ENCODE measurements at regions not wholly inside any gene's neighbourhood (a gene's known extent, or its start where the extent isn't known, plus 50 kb on each side); places are given as distances from the start of the nearest gene placed in this dataset.

DNA sequence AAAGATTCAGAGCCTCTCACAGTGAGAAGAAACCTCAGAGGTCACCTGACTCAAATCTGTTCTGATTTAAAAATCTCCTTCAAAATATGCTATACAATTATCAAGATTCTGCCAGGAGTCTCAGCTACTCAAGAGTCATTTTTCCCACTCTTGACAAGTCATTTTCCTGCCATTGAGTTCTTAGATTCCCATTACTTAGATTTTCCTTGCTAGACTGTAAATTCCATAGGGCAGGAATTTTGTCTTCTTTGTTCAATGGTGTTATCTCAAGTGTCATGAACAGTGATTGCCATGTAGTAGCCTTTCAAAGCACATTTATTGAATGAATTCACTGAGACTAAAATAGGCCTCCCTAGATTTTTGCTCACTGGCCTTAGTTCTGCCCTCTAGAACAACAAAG lies 95.9 kb downstream of the PCTP start:
- TF ChIP-seq, protein P1, sequence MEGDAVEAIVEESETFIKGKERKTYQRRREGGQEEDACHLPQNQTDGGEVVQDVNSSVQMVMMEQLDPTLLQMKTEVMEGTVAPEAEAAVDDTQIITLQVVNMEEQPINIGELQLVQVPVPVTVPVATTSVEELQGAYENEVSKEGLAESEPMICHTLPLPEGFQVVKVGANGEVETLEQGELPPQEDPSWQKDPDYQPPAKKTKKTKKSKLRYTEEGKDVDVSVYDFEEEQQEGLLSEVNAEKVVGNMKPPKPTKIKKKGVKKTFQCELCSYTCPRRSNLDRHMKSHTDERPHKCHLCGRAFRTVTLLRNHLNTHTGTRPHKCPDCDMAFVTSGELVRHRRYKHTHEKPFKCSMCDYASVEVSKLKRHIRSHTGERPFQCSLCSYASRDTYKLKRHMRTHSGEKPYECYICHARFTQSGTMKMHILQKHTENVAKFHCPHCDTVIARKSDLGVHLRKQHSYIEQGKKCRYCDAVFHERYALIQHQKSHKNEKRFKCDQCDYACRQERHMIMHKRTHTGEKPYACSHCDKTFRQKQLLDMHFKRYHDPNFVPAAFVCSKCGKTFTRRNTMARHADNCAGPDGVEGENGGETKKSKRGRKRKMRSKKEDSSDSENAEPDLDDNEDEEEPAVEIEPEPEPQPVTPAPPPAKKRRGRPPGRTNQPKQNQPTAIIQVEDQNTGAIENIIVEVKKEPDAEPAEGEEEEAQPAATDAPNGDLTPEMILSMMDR (conservative IDR thresholded peaks at IDR 0.05; ENCODE audit: low read depth, low read length), result no peak
- no peak for DNase-seq (ENCODE audit: low read depth)
- no peak overlapping the region for H3K4me3 ChIP-seq (ENCODE audit: low read depth, low read length)

DNA sequence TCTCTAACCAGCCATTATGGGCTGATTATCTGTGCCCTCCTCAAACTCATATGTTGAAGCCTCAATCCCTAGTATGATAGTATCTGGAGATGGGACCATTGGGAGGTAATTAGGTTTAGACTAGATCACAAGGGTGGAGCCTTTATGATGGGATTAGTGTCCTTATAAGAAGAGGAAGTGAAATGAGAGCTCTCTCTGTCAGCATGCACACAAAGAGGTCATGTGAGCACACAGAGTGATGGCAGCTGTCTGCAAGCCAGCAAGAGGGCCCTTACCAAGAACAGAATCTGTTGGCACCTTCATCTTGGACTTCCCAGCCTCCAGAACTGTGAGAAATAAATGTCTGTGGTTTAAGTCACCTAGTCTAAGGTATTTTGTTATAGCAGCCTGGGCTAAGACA lies 101.9 kb downstream of the PCTP start:
- H3K4me3 ChIP-seq (ENCODE audit: low read depth, low read length), result no peak overlapping the region
- TF ChIP-seq, protein P1 (conservative IDR thresholded peaks at IDR 0.05; ENCODE audit: low read depth, low read length), result no peak
- no peak for DNase-seq (ENCODE audit: low read depth)

- TF ChIP-seq, protein P1 (conservative IDR thresholded peaks at IDR 0.05; ENCODE audit: low read depth, low read length), result no peak
- no peak overlapping the region for H3K4me3 ChIP-seq (ENCODE audit: low read depth, low read length)
- no peak for DNase-seq (ENCODE audit: low read depth)
Observed at GRCh38 chr17:55859301-55859795, 108.5 kb downstream of the PCTP start.

GRCh38 chr17:55865072-55865762 lies 114.4 kb downstream of the PCTP start:
- TF ChIP-seq, protein P1 (conservative IDR thresholded peaks at IDR 0.05; ENCODE audit: low read depth, low read length), result no peak
- DNase-seq (ENCODE audit: low read depth), result no peak
- H3K4me3 ChIP-seq (ENCODE audit: low read depth, low read length), result no peak overlapping the region

DNA sequence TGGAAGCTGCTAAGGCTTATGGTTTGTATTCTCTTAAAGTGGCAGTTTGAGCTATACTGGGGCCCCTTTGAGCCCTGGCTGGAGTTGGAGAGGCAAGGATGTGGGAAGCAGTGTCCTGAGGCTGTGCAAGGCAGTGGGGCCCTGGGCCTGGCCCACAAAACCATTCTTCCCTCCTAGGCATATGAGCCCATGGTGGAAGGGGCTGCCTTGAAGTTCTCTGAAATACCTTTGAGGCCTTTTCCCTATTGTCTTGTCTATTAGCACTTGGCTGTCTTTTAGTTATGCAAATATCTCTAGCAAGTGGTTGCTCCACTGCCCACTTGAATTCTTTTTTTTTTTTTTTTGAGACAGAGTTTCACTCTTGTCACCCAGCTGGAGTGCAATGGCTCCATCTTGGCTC lies 119.2 kb downstream of the PCTP start:
- TF ChIP-seq, protein P1 (conservative IDR thresholded peaks at IDR 0.05; ENCODE audit: low read depth, low read length), result no peak
- no peak for DNase-seq (ENCODE audit: low read depth)
- no peak overlapping the region for H3K4me3 ChIP-seq (ENCODE audit: low read depth, low read length)

DNA sequence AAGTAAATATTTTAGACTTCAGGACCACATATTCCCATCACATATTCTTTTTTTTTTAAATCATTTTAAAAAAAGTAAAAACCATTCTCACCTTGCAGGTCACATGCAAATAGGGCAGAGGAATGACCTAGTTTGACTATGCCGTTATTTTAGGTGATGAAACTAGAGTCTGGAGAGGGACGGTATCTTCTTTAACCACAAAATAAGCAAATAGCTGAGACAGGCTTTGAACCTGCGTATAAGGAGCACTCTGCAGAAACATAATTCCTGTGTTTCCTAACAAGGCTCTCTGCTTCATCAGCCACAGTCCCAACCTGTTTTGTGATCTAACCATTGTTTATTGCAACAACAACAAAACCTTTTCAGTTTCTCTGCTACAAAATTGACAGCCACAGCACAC lies 121.5 kb downstream of the PCTP start:
- TF ChIP-seq, protein P1 (conservative IDR thresholded peaks at IDR 0.05; ENCODE audit: low read depth, low read length), result no peak
- no peak for DNase-seq (ENCODE audit: low read depth)
- no peak overlapping the region for H3K4me3 ChIP-seq (ENCODE audit: low read depth, low read length)
